ENCODE measurements at regions not wholly inside any gene's neighbourhood (a gene's known extent, or its start where the extent isn't known, plus 50 kb on each side); places are given as distances from the start of the nearest gene placed in this dataset.

DNA sequence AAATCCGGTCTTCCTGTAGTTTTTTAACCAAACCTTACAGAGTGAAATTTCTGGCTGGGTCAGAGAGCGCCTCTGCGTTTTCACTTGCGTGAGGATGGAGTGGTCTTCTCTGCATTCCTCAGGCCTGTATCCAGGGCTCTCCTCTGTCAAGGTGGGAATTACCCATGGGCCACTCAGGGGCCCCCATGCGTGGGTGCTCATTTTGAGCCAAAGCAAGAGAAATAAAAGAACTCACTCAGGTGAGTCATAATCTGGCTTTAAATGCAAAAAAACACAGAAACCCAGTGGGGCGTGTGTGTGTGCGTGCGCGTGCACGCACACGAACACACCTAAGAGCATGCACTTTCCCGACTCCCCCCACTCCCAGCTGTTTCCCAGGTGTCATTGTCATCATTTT is 104.0 kb upstream of the PWP1 start:
- H3K56ac ChIP-seq (replicated peaks; ENCODE audit: insufficient read length, low read depth, low read length) = no peak overlapping the region
- H2AFZ ChIP-seq (ENCODE audit: low read length) = 0 out of 2 replicates have a peak overlapping the region, but pooled peaks have one; percentile 43
- ChIA-PET CTCF (ENCODE audit: partially characterized antibody) (interaction anchor here (2.3 to 3.5 kb wide), 2 partner anchors 16 to 26 kb away, joined by 6 to 12 read pairs; no protein-coding TSS in a partner anchor), POLR2A (ENCODE audit: partially characterized antibody) (interaction anchor here (1.4 kb wide), 1 partner anchor 27 kb away, joined by 3 read pairs; no protein-coding TSS in a partner anchor)
- no peak overlapping the region for H3K23ac ChIP-seq (ENCODE audit: insufficient read length)
- H4K5ac ChIP-seq (ENCODE audit: insufficient read length, low read depth, low read length) = no peak overlapping the region
- peaks cover 7 to 24% (median 12%) of the 10 kb centered on the region in 4 experiments for H3K4me1 ChIP-seq (replicated peaks in 1 of 4; ENCODE audit: control insufficient read depth in 3 of 4, insufficient read depth in 4 of 4, low read length in 3 of 4)
- H2BK120ac ChIP-seq (replicated peaks; ENCODE audit: low read depth, low read length) = no peak overlapping the region
- H3K4me2 ChIP-seq (ENCODE audit: insufficient read depth in 1 of 2, low read depth in 2 of 2, low read length in 2 of 2) = peak overlapping the region; percentile 55 to 69
- 72% methylated on average over 12 of the region's 12 CpGs; no CpG with 5 or more reads in 1 of the 2 experiments for WGBS, 2 experiments (ENCODE audit: extremely low coverage in 1 of 2, insufficient coverage in 1 of 2, insufficient read length in 1 of 2, insufficient replicate concordance in 2 of 2, low coverage in 1 of 2, low lambda C conversion rate in 2 of 2, missing lambda C conversion rate in 1 of 2)
- peak overlapping the region in 1 of 4 experiments; percentile 35; a peak in 1 of 7 replicates for H3K9ac ChIP-seq (replicated peaks in 1 of 4; ENCODE audit: extremely low read depth in 1 of 4, low read depth in 3 of 4, low read length in 3 of 4)
- no peak overlapping the region for H3K4ac ChIP-seq (replicated peaks; ENCODE audit: insufficient read length, low read depth, low read length)
- no peak overlapping the region for H2BK12ac ChIP-seq (ENCODE audit: low read depth, low read length)
- H2BK5ac ChIP-seq (ENCODE audit: low read depth, low read length) = no peak overlapping the region
- H4K20me1 ChIP-seq (replicated peaks in 1 of 2; ENCODE audit: control insufficient read depth in 1 of 2, insufficient read depth in 2 of 2, low read length in 2 of 2) = no peaks in the 10 kb centered on the region
- H3K18ac ChIP-seq (ENCODE audit: extremely low read depth, low read length) = peak overlapping the region; percentile 24
- H3K4me3 ChIP-seq (ENCODE audit: extremely low read depth in 1 of 4, insufficient read depth in 2 of 4, low read depth in 3 of 4, low read length in 4 of 4) = peak overlapping the region; percentile 19 to 56 (median 26); a peak in 5 of 8 replicates
- no peaks in the 10 kb centered on the region for H3K9me3 ChIP-seq (ENCODE audit: insufficient read depth in 2 of 2, low read depth in 1 of 2, low read length in 1 of 2)
- no peaks in the 10 kb centered on the region for H3K79me2 ChIP-seq (ENCODE audit: control insufficient read depth in 1 of 2, insufficient read depth in 2 of 2, low read length in 2 of 2)
- no peak overlapping the region for H2BK20ac ChIP-seq (ENCODE audit: low read length)
- no peaks in the 10 kb centered on the region for H3K79me1 ChIP-seq (ENCODE audit: low read depth, low read length)
- H3K36me3 ChIP-seq (ENCODE audit: control insufficient read depth in 2 of 4, insufficient read depth in 4 of 4, low read length in 3 of 4) = no peaks in the 10 kb centered on the region
- no peak overlapping the region for H3K14ac ChIP-seq (ENCODE audit: insufficient read length)
- no peak overlapping the region for H2AK5ac ChIP-seq (ENCODE audit: low read depth, low read length)
- H3K27ac ChIP-seq (ENCODE audit: low read depth, low read length) = no peak overlapping the region
- H3K23me2 ChIP-seq (ENCODE audit: low read depth, low read length) = peaks cover 2% of the 10 kb centered on the region; the same call in 1 of the 2 replicates
- H3K27me3 ChIP-seq (replicated peaks in 1 of 4; ENCODE audit: control insufficient read depth in 3 of 4, extremely low read depth in 1 of 4, insufficient read depth in 3 of 4, low read length in 3 of 4) = peaks cover 0 to 23% (median 15%) of the 10 kb centered on the region in 4 experiments; a peak in 5 of 7 replicates
- no peak for FAIRE-seq
- H4K91ac ChIP-seq (replicated peaks; ENCODE audit: insufficient read length, low read length) = no peak overlapping the region
- no peak overlapping the region for H2BK15ac ChIP-seq (ENCODE audit: low read length)
- H4K8ac ChIP-seq (ENCODE audit: extremely low read depth, insufficient read depth, low read length) = no peak overlapping the region
- DNase-seq (ENCODE audit: low read depth in 1 of 2, low spot score in 2 of 2) = no peak
- TF ChIP-seq, protein P1, sequence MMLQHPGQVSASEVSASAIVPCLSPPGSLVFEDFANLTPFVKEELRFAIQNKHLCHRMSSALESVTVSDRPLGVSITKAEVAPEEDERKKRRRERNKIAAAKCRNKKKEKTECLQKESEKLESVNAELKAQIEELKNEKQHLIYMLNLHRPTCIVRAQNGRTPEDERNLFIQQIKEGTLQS (IDR thresholded peaks at IDR 0.05; ENCODE audit: insufficient read depth, low read depth, low read length) = no peak
- no peak for TF ChIP-seq JUN (IDR thresholded peaks at IDR 0.05; ENCODE audit: low read depth, low read length)
- no peak for TF ChIP-seq POLR2A (IDR thresholded peaks at IDR 0.05; ENCODE audit: control extremely low read depth in 1 of 2, low read depth in 2 of 2, low read length in 2 of 2)
- no peak for TF ChIP-seq SP2 (IDR thresholded peaks at IDR 0.05; ENCODE audit: low read length)
- no peak for TF ChIP-seq SP1 (IDR thresholded peaks at IDR 0.05; ENCODE audit: low read depth, low read length)
- TF ChIP-seq TAF1 (IDR thresholded peaks at IDR 0.05; ENCODE audit: low read depth, low read length) = no peak
- no peak for TF ChIP-seq RXRA (IDR thresholded peaks at IDR 0.05; ENCODE audit: insufficient read depth, low read depth, low read length)
- TF ChIP-seq SIN3A (conservative IDR thresholded peaks at IDR 0.05 in 1 of 2, IDR thresholded peaks at IDR 0.05 in 1 of 2; ENCODE audit: low read depth in 1 of 2, low read length in 2 of 2) = no peak
- TF ChIP-seq KDM1A (IDR thresholded peaks at IDR 0.05; ENCODE audit: borderline replicate concordance, low read length) = no peak
- no peak for TF ChIP-seq YY1 (IDR thresholded peaks at IDR 0.05; ENCODE audit: low read depth, low read length)
- no peak for TF ChIP-seq ZNF274 (IDR thresholded peaks at IDR 0.05; ENCODE audit: borderline replicate concordance, extremely low read depth, low read length)
- TF ChIP-seq CEBPB (IDR thresholded peaks at IDR 0.05; ENCODE audit: low read depth, low read length) = no peak
- no peak for TF ChIP-seq SP4 (IDR thresholded peaks at IDR 0.05; ENCODE audit: low read length)
- no peak for TF ChIP-seq TBP (IDR thresholded peaks at IDR 0.05; ENCODE audit: low read depth, low read length)
- TF ChIP-seq FOSL1 (IDR thresholded peaks at IDR 0.05; ENCODE audit: insufficient read depth, low read depth, low read length) = no peak

Measured in H1 (cell line).